Activated CD8-positive, alpha-beta memory T cell treated with anti-CD3 and anti-CD28 coated beads, Interleukin-2, amount 50 U/mL, for 24 hours (primary cell): ENCODE measurements at regions not wholly inside any gene's neighbourhood (a gene's known extent, or its start where the extent isn't known, plus 50 kb on each side); places are given as distances from the start of the nearest gene placed in this dataset.
"Not testable (repeated sequence)": the region's sequence is repeated elsewhere in the genome, so short reads cannot be mapped to it uniquely, and the experiment has no call there.

Source experiments
- DNase-seq: peaks from one replicate; pipeline ENCODE4 v3.0.0-alpha.2; 2020; ENCODE audit errors: extremely low read depth

DNA sequence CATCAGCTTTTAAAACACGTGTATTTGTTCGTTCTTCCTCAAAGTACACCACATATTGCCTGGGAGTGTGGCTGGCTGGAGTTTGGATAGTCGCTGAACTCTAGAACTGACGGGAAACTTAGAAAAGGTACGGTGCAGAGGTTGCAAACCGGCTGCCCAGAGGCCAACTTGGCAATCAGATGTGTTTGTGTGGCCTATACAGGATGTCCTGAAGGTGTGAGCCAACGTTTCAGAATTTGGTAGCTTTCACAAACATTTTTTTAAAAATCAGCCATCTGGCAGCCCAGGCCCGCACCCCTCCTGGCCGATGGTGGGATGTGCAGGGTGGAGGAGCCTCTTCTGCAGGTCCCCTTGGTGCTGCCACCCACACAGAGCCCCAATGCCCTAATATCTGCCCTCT, 73.6 kb upstream of the SLC25A33 start:
- no peak for DNase-seq

DNA sequence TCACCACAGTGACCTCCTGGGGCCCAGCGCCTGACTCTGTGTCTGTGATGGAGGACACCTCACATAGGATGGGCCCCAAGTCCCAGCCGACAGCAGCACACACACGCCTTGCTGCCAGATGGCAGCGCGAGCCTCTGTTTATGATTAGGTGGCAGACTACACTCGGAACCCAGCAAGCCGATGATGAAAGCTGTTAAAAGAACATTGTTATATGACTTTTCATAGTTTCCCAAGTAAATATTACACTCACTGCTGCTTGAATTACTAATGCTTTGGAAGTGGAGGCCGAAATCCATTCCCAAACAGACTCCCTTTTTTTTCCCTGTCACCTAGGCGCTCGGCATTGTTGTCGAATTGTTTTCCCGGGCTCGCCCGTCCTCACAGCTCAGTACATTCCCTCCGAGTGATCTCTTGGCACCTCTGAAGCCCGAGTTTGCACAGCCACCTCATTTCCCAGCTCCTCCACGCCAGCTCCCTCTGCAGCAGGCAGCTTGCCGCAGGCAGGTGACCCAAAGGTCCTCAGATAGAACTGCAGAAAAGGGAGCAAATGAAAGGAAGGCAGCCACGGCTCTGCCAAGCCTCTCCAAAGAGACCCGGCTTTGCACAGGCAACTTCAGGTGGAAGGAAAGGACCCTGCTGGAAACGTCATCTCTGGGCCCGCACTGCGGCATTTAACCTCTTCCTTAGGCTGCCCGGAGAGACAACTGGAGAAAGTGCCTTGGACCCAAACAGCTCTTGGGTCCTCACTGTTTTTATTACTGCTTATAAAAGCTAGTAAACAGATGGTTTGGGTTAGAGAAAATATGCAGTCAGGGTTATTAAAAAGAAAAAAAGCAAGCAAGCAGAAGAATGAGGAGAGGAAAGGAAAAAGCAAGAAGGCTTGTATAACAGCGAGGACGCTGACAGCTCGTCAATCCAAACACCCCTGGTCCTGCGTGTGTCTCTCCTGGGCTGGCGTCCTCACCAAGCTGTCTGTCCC, 72.2 kb upstream of the SLC25A33 start:
- no peak for DNase-seq

DNA sequence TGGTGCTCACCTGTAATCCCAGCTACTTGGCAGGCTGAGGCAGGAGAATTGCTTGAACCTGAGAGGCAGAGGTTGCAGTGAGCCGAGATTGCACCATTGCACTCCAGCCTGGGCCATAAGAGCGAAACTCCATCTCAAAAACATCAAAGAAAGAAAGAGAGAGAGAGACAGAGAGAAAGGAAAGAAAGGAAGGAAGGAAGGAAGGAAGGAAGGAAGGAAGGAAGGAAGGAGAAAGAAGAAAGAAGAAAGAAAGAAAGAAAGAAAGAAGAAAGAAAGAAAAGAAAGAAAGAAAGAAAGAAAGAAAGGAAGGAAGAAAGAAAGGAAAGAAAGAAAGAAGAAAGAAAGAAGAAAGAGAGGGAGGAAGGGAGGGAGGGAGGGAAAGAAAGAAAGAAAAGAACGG, 69.4 kb upstream of the SLC25A33 start:
- DNase-seq = not testable (repeated sequence)

DNA sequence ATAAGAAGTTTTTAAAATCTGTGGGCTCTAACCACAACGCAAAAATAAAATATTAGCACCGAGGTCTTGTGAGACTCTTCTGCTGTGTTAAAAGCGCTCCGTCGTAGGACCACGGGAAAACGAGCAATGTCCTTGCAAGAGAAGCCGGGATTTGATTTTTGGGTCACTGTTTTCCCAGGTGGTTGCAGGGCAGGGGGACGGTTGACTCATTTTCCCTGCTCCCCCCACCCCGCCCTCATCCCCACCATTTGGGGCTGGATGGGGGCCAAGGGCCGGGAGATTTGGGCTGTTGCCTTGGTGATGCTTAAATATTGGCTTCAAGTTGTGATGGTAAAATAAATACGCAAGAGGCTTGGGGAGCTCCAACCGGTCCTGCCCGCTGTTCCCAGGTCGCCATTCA, 67.6 kb upstream of the SLC25A33 start:
- DNase-seq = no peak

DNA sequence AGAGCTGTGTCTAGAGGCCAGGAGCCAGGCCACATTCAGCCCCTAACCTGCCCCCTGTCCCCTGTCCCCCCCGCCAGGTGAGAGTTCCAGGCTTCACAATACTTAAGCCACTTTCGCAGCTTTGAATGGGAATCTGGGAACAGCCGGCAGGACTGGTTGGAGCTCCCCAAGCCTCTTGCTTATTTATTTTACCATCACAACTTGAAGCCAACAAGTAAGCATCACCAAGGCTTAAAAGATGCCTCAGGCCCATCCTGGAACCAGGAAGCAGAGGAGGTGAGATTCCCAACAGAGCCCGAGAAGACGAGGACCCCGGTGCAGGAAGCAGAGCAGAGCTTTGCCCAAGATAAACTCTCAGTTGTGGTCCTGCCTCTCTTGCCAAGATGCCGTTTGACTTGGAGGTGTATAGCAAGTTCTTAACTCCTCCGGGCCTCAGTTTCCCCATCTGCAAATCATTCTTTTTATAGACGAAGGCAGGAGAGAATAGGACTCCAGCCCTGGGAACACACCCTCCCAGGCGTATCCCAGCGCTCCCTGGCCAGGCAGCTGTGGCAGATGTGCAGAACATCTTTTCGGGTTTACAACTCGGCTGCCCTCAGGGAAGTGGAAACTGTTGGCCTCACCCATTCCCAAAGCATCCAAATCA, 66.8 kb upstream of the SLC25A33 start:
- DNase-seq = no peak

DNA sequence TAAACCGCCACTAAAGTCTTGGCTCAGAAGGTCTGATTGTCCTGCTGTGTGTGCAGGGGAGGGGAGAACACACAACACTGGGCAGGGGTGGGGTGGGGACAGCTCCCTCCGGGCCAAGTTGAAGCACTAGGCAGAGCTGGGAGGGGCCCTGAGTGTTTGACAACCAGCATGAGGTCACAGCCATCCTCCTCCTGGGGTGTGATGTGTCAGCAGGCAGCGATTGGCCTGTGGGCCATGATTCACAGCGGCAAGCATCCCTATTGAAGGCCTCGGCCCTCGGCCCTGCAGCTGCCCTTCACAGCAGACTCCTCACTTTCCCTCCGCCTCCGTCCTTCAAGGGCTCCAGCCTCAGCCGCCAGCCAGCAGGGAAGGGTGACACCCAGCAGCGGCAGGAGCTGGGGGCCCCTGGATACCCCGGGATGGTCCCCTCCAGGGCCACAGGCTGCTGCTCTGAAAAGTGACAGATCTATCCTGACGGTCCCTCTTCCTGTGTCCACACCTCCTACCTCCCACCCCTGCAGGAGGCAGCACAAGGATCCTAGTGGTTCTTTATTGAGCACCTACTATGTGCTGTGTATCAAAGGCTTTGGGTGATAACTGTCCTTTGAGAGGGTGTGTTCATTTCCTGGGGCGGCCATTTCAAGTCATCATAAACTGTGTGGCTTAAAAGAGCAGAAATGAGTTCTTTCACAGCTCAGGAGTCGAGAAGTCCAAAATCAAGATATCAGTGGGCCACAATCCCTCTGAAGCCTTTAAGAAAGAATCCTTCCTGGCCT, 66.0 kb upstream of the SLC25A33 start:
- no peak for DNase-seq

DNA sequence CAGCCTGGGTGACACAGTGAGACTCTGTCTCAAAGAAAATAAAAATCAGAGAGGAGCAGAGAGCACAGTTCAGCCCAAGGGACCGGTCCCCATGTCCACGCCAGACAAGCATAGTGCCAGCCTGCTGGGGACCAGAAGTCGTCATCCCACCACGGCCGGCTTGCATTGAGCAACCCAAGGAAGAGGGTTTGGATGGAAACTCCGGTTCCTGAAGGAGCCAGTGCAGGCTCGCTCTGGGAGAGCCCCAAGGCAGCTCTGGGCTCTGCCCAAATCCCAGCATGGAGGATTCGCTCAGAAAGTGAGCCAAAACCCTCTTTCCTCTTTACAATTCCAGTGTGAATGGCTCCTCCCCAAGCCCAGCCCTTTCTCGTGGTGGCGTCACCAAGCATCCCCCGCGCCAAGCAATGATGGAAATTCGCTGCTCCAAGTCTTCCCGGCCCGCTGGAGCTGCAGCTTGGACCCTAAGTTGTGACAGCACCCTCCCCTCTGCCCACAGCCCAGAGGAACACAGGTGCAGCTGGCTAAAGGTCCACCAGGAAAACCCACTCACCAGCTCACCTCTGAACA, 64.1 kb upstream of the SLC25A33 start:
- DNase-seq = no peak

DNA sequence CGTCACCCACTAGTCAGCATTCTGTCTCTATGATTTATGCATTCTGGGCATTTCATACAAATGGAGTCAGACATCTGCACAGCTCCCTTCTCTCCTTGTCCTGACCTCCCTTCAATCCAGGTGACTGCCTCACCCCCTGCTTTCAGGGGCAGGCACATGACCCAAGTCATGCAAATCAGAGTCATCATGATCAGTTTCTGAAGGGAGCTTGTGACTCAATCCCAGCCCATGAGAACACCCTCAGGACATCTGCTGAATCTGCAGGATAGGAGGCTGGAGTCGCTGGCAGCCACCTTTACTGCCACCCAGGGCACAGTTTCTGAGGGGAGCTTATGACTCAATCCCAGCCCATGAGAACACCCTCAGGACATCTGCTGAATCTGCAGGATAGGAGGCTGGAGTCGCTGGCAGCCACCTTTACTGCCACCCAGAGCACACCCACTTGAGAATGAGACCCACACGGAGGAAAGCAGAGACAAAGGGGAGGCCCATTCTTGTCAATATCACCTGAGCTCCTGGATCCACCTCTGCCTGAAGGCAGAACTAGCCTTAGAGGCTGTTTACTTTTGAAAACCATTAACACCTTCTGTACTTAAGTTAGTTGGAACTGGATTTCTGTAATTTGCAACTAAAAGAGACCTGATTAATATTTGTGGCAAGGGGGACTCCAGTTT, 62.3 kb upstream of the SLC25A33 start:
- DNase-seq = no peak

DNA sequence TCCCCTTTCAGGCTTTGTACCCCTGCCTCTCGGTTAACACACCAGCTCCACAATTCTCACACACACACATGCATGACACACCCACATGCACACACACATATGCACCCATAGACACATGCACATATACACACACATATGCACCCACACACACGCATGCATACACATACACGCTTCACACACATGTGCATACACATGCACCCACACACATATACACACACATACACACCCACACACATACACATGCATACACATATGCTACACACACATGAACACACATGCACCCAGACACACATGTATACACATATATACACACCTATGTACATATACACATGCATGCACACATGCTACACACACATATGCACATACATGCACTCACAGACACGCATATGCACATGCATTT, 61.7 kb upstream of the SLC25A33 start:
- no peak for DNase-seq

DNA sequence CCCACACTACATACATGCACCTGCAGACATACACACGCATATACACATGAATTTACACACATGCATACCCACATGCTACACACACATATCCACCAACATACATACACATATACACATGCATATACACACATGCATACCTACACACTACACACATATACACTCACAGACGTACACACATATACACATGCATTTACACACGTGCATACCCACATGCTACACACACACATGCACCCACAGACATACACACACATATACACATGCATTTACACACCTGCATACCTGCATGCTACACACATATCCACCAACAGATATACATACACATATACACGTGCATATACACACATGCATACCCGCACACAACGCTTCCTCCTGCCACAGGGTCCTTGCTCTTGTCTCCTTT, 61.2 kb upstream of the SLC25A33 start:
- no peak for DNase-seq

DNA sequence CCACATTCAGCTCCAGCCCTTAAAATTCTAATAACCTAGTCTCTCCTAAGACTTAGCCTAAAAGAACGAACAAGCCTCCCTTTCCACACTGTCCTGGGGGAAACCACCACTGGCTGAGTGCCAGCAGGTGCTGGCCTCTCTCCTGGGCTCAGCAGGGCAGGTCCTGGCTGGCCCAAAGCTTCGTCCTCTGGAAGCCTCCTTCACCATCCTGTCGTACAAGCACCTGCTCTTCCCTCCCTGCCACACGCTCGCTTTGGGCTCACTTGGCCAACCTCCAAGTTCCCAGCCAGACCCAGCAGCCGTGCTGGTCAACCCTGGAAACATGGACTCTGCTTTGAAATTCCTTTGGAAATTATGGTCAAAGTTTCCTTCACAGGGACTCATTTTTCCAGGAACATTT, 58.2 kb upstream of the SLC25A33 start:
- no peak for DNase-seq

DNA sequence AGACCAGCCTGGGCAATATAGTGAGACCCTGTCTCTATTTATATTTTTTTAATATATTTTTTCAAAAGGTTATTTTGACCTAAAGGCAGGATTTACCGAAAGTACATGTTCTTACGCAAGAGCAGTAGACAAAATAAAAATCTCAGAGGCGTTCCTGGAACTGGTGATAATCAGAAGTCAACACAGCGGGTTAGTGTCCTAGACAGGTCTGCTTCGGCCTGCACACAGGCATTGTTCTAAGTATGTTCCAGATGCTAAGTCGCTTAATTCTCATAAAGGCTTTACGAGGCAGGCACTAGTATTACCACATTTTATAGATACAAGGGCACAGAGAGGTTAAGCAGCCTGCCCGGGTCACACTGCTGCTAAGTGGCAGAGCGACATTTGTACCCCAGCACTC, 56.9 kb upstream of the SLC25A33 start:
- no peak for DNase-seq

DNA sequence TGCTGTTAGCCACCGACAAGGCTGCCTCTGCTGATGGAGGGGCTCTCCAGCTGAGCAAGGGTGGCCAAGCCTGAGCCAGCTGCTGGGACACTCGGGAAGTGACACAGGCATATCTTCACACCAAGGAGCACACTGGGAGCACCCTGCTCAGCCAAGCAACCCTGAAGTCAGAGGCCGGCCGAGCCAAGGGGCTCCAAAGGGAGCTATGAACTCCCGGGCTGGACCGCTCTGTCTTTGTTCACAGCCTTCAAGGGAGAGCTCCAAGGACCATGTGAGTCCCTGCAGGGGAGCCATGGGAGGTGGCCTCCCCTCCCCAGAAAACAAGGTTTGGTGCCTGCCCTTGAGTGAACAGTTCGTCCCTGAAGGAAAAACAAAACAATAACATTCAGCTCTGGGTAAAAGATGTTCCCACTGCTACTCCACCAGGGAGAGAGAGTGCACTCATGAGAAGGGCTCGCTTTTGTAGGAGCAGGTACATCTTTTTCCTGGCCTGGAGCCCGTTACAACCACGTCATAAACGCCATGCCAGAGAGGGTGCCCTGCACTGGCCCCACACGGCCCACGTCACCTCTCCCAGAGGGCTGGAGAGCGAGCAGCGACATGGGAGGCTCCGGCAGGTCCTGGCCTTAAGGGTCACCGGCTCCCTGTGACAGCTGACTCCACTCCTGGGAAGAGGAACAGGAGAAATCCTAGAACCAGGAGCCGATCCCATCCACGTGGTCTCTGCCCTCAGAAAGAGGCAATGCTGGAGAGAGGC, 56.3 kb upstream of the SLC25A33 start:
- no peak for DNase-seq

DNA sequence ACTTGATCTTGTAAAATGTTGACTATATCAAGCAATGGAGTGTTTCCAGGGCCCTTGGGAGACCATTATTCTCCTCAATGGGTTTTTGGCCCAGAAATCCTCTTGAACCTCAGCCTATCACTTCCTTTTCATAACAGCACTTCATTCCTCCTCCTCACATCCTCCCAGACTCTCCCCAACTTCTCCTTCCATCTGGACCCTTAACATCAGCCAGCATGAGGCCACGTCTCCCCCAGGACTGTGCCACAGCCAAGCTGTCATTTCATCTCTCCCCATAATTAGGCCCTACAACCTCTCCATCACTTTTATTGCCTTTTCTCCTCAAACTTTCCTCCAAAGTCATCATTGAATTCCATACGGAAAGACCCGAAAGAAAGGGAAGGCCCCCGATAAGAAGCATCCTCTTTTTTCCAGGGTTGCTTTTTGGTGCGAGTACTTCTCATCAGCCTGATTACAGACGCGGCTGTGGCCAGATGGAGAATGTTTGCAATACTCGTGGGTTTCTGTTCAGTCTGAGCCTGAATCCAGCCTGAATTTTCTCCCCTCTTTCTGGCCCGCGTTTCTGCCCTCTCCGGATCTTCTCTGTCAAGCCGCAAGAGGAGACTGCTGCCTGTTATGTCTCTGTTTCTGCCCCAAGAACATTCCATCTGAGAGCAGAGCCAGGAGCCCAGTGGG, 52.7 kb upstream of the SLC25A33 start:
- DNase-seq = no peak
